Endothelial cell (in vitro differentiated cells): ENCODE measurements at regions not wholly inside any gene's neighbourhood (a gene's known extent, or its start where the extent isn't known, plus 50 kb on each side); places are given as distances from the start of the nearest gene placed in this dataset.

Source experiments
- DNase-seq: peaks from one replicate; pipeline ENCODE4 v3.0.0; 2021; ENCODE audit warnings: low spot score
- H3K27ac Mint-ChIP-seq: one replicate; pipeline ENCODE4 v1.8.0; 2021; ENCODE audit warnings: mixed read lengths, inconsistent platforms; ENCODE audit not compliant: unreplicated experiment
- H3K27me3 Mint-ChIP-seq: one replicate; pipeline ENCODE4 v1.8.0; 2021; ENCODE audit warnings: mild to moderate bottlenecking, moderate library complexity, mixed read lengths, inconsistent platforms; ENCODE audit not compliant: unreplicated experiment
- H3K36me3 Mint-ChIP-seq: one replicate; pipeline ENCODE4 v1.8.0; 2021; ENCODE audit warnings: mild to moderate bottlenecking, low read depth, mixed read lengths, inconsistent platforms; ENCODE audit not compliant: unreplicated experiment
- H3K4me1 Mint-ChIP-seq: one replicate; pipeline ENCODE4 v1.8.0; 2021; ENCODE audit warnings: mild to moderate bottlenecking, mixed read lengths, inconsistent platforms; ENCODE audit not compliant: unreplicated experiment
- H3K4me3 Mint-ChIP-seq: one replicate; pipeline ENCODE4 v1.8.0; 2021; ENCODE audit warnings: mild to moderate bottlenecking, mixed read lengths, inconsistent platforms; ENCODE audit not compliant: unreplicated experiment
- H3K9me3 Mint-ChIP-seq: one replicate; pipeline ENCODE4 v1.8.0; 2021; ENCODE audit warnings: mixed read lengths, inconsistent platforms; ENCODE audit not compliant: unreplicated experiment
- TF ChIP-seq, protein P1 (sequence below): fragments of 200-600 bp; sonication (generic); IDR thresholded peaks from one replicate; pipeline ENCODE4 v1.5.0; 2021; ENCODE audit warnings: antibody characterized with exemption; ENCODE audit not compliant: unreplicated experiment

DNA sequence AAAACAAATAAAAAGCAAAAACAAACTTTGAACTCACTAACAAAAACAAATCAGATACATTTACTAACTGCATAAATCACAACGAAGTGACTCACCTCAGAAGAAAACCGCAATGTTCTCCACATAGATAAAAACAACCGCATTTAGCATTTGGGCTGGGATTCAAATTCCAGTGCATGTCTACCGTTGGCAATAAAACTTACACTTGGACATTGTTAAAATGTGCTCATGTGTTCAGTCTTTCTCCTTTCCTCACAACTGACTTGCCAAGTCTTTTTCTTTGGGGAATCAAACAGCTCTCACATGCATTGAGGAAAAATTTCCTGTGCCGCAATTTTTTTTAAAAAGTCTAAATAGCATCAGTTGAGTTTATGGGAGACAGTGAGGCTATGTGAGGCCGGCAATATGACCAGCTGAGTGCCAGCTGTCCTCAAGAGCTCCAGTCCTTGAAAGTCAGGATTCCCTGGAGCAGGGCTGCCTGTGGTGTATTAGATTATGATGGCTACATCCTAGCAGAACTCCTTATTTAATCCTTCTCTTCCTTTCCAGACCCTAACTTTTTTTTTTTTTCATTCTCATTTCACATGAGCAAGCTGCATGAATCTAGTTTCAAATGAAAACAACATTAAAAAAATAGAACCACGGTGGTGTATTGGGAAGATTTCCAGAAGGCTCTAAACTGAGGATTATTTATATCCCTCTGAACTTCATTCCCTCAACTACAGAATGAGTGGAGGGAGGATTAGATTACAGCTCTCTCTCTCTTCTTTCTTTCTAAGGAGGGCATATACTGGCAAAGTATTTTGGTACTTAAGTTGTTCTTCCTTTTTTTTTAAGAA lies 70.2 kb upstream of the MEIS1 start:
- TF ChIP-seq, protein P1, sequence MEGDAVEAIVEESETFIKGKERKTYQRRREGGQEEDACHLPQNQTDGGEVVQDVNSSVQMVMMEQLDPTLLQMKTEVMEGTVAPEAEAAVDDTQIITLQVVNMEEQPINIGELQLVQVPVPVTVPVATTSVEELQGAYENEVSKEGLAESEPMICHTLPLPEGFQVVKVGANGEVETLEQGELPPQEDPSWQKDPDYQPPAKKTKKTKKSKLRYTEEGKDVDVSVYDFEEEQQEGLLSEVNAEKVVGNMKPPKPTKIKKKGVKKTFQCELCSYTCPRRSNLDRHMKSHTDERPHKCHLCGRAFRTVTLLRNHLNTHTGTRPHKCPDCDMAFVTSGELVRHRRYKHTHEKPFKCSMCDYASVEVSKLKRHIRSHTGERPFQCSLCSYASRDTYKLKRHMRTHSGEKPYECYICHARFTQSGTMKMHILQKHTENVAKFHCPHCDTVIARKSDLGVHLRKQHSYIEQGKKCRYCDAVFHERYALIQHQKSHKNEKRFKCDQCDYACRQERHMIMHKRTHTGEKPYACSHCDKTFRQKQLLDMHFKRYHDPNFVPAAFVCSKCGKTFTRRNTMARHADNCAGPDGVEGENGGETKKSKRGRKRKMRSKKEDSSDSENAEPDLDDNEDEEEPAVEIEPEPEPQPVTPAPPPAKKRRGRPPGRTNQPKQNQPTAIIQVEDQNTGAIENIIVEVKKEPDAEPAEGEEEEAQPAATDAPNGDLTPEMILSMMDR = no peak
- Mint-ChIP-seq H3K4me1 (no peaks in the 10 kb centered on the region), H3K36me3 (no peaks in the 10 kb centered on the region), H3K27ac (no peak overlapping the region), H3K9me3 (no peaks in the 10 kb centered on the region), H3K4me3 (no peak overlapping the region), H3K27me3 (no peaks in the 10 kb centered on the region)
- DNase-seq = no peak

DNA sequence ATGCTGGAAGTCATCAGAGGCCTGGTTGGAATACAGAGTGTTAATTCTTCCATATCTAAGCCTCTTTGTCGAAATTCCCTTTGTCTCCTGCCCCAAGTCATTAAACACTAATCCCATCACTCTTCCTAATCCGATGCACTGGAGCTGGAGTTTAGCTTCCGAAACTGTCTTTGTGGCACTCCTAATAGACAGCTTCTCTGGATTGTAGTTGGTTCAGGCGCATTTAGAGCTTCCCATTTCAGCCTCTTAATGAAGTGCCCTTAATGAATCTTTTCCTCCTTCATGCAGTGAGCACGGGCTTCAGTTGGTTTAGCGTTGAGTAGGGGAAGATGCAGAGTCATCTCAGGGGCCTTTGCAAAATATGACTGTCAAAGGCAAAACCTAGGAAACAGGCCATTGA lies 72.2 kb upstream of the MEIS1 start:
- TF ChIP-seq, protein P1 = no peak
- DNase-seq = no peak
- H3K4me1 Mint-ChIP-seq = no peaks in the 10 kb centered on the region
- H3K36me3 Mint-ChIP-seq = no peaks in the 10 kb centered on the region
- no peak overlapping the region for H3K27ac Mint-ChIP-seq
- H3K4me3 Mint-ChIP-seq = no peak overlapping the region
- H3K27me3 Mint-ChIP-seq = no peaks in the 10 kb centered on the region
- no peaks in the 10 kb centered on the region for H3K9me3 Mint-ChIP-seq

DNA sequence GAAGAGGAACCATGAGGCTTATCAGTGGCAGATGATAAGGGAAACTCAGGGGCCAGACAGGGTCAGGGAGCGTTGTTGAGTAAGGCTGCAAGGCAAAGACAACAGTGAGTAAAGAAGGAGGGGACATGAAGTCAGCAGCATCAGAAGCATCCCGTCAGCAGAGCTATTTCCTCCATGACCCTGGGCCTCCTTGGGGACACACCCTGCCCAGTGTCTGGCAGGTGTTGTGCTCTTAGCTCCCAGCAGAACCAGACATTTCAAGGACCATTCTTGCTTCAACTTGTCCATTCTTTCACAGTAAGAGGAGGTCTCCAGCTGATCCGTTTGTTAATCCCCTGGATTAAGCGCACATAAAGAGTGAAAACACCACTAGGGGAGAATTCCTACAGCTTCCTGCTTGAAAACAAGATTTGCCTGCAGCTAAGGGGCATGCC lies 88.7 kb upstream of the MEIS1 start:
- DNase-seq = no peak
- Mint-ChIP-seq H3K27me3 (no peaks in the 10 kb centered on the region), H3K36me3 (no peaks in the 10 kb centered on the region), H3K9me3 (peaks cover 11% of the 10 kb centered on the region), H3K4me1 (peaks cover 8% of the 10 kb centered on the region), H3K4me3 (no peak overlapping the region), H3K27ac (no peak overlapping the region)
- TF ChIP-seq, protein P1 = no peak

DNA sequence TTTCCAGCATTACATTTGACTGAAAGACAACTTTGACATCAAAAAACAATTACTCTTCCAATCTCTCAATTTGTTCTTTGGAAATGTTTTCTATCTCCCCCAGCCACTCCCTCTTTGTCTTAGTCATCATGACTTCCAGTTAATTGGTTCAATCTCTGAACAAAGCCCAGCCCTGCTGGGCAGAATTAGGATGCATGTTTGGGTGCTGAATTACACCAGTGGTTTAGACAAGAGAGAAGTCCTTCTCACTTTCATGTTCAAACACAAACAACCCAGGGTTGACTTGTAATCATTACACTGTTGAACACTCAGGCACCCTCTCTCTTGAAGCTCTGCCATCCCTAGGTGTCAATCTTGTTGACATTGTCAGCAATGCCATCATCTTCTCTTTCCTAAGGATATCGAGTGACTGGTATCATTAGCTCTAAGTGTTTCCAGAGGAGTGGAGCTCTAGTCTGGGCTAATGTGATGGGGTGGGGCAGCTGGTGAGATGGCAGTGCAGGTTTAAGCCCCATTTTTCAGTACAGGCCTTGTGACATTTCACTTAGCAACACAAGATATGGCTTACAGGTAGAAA lies 90.8 kb upstream of the MEIS1 start:
- no peak overlapping the region for H3K4me3 Mint-ChIP-seq
- H3K27me3 Mint-ChIP-seq = no peaks in the 10 kb centered on the region
- H3K27ac Mint-ChIP-seq = no peak overlapping the region
- TF ChIP-seq, protein P1 = no peak
- H3K4me1 Mint-ChIP-seq = peaks cover 8% of the 10 kb centered on the region
- no peak for DNase-seq
- H3K36me3 Mint-ChIP-seq = no peaks in the 10 kb centered on the region
- H3K9me3 Mint-ChIP-seq = peaks cover 11% of the 10 kb centered on the region

DNA sequence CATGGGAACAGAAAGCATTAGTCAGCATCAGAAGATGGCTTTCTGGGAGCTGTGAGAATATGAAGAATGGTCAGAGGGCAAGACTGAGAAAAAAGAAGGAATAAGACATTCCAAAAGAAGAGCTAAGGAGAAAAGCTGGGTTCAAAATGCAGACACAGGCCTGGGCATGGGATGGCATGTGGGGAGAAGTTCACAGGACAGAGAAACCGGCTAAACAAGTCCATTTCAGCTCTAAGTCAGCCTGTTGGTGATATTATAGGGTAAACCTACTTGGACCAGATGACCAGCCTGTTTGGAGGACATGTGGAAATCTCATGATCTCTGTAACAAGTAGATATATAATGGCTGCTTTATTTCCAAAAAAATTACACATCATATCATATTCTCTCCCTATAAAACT lies 91.7 kb upstream of the MEIS1 start:
- no peaks in the 10 kb centered on the region for H3K36me3 Mint-ChIP-seq
- peaks cover 8% of the 10 kb centered on the region for H3K4me1 Mint-ChIP-seq
- H3K27ac Mint-ChIP-seq = no peak overlapping the region
- TF ChIP-seq, protein P1 = no peak
- H3K27me3 Mint-ChIP-seq = no peaks in the 10 kb centered on the region
- no peak for DNase-seq
- H3K4me3 Mint-ChIP-seq = no peak overlapping the region
- peaks cover 11% of the 10 kb centered on the region for H3K9me3 Mint-ChIP-seq
